Keratinocyte (primary cell): ENCODE measurements at regions not wholly inside any gene's neighbourhood (a gene's known extent, or its start where the extent isn't known, plus 50 kb on each side); places are given as distances from the start of the nearest gene placed in this dataset.

ENCODE experiments used
- CTCF ChIP-seq, 3 experiments: IDR thresholded peaks in 1 of 3; conservative IDR thresholded peaks in 1 of 3; optimal IDR thresholded peaks in 1 of 3; 2 replicates in 2 of 3; 3 replicates in 1 of 3; pipeline versions ENCODE3 to v1.5.1; 2011; ENCODE audit warnings: low read length in 3 of 3, mild to moderate bottlenecking in 3 of 3, moderate library complexity in 2 of 3, control low read depth in 1 of 3, inconsistent platforms in 1 of 3; ENCODE audit not compliant: insufficient read depth in 2 of 3; ENCODE audit errors: extremely low read depth in 1 of 3
- EZH2 ChIP-seq: IDR thresholded peaks from one replicate; pipeline ENCODE4 v1.6.1; 2012; ENCODE audit warnings: inconsistent platforms, mild to moderate bottlenecking, low read length, moderate library complexity

GRCh38 chr2:8469709-8470493 is 212.0 kb upstream of the ID2 start:
- no peak for TF ChIP-seq CTCF (optimal IDR thresholded peaks at IDR 0.05 in 1 of 3, IDR thresholded peaks at IDR 0.05 in 1 of 3, conservative IDR thresholded peaks at IDR 0.05 in 1 of 3; ENCODE audit: extremely low read depth in 1 of 3, insufficient read depth in 2 of 3, low read length in 3 of 3)
- no peak for TF ChIP-seq EZH2
